Neural crest cell (in vitro differentiated cells): ENCODE measurements at regions not wholly inside any gene's neighbourhood (a gene's known extent, or its start where the extent isn't known, plus 50 kb on each side); places are given as distances from the start of the nearest gene placed in this dataset.

Experiments
- DNase-seq: peaks from one replicate; pipeline ENCODE4 v3.0.0; 2021; ENCODE audit warnings: low read depth, mixed read lengths, low spot score
- H3K27ac Mint-ChIP-seq: one replicate; pipeline ENCODE4 v1.8.0; 2021; ENCODE audit warnings: mild to moderate bottlenecking, mixed read lengths; ENCODE audit not compliant: unreplicated experiment
- H3K27me3 Mint-ChIP-seq: 2 replicates; pipeline ENCODE4 v1.8.0; 2021; ENCODE audit warnings: low read depth, mild to moderate bottlenecking, mixed read lengths
- H3K36me3 Mint-ChIP-seq: 2 replicates; pipeline ENCODE4 v1.8.0; 2021; ENCODE audit warnings: low read depth, mild to moderate bottlenecking, mixed read lengths
- H3K4me1 Mint-ChIP-seq: 2 replicates; pipeline ENCODE4 v1.8.0; 2021; ENCODE audit warnings: mixed read lengths
- H3K4me3 Mint-ChIP-seq: one replicate; pipeline ENCODE4 v1.8.0; 2021; ENCODE audit warnings: mild to moderate bottlenecking, mixed read lengths
- H3K9me3 Mint-ChIP-seq: 2 replicates; pipeline ENCODE4 v1.8.0; 2021; ENCODE audit warnings: mixed read lengths
- TF ChIP-seq, protein P1 (sequence below): fragments of 200-600 bp; sonication (generic); conservative IDR thresholded peaks from 2 replicates; pipeline ENCODE4 v1.5.0; 2021; ENCODE audit warnings: antibody characterized with exemption, mild to moderate bottlenecking

DNA sequence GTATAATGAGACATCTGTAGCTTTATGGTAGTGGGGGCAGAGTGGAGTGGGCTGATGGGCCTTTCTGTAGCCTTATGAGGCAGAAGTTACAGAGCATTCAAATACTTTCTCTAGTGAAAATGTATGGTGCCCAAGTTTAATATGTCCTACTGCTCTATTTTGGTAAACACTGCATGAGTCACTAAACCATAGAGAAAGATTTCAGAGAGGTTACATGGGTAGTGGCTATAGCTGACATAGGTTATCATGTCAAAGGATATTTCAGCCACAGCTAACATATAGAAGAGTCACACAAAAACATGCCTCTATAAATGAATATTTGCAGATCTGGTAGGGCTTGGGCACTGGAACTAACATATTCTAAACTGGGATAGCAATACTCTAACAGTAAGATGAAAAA is 212.4 kb upstream of the USP25 start:
- Mint-ChIP-seq H3K9me3 (peaks cover 2% of the 10 kb centered on the region), H3K4me3 (no peak overlapping the region), H3K4me1 (no peaks in the 10 kb centered on the region), H3K27me3 (no peaks in the 10 kb centered on the region), H3K27ac (no peak overlapping the region), H3K36me3 (no peaks in the 10 kb centered on the region)
- DNase-seq, result no peak
- TF ChIP-seq, protein P1, sequence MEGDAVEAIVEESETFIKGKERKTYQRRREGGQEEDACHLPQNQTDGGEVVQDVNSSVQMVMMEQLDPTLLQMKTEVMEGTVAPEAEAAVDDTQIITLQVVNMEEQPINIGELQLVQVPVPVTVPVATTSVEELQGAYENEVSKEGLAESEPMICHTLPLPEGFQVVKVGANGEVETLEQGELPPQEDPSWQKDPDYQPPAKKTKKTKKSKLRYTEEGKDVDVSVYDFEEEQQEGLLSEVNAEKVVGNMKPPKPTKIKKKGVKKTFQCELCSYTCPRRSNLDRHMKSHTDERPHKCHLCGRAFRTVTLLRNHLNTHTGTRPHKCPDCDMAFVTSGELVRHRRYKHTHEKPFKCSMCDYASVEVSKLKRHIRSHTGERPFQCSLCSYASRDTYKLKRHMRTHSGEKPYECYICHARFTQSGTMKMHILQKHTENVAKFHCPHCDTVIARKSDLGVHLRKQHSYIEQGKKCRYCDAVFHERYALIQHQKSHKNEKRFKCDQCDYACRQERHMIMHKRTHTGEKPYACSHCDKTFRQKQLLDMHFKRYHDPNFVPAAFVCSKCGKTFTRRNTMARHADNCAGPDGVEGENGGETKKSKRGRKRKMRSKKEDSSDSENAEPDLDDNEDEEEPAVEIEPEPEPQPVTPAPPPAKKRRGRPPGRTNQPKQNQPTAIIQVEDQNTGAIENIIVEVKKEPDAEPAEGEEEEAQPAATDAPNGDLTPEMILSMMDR, result no peak

DNA sequence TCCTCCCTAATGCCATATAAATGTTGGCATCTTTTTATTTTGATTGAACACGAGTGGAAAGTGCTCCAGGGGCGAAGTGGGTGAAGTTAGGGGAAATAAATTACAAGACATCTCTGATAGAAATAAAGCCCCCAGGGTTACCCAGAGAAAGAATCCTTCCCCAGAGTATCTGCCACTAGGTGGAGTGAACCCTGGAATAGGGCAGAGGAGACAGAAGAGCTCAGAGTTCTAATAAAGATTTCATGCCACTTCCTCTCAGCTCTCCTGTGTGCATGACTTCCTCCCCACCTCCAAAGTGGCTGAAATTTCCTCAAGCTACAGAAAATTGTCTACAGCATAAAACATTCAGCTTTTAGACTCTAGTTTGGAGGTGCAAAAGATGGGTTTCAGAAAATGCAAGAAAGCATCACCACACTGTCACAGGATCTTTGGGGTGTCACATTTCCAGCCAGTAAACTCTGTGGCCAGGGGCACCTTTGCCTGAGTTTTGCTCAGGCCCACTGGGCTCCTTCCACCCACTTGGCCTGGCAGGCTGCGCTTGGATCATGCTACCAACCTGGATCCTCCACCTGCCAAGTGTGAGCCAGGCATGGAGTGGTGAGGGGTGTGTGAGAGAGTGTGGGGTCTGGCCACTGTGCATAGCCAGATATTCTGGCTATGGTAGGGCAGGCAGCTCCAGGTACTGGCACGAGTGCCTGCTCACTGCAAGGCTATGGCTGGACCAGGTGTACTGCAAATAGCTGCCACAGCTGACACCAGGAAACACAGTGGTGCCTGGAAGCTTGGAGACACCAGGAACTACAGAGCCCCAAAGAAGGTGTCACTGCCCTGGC is 208.8 kb upstream of the USP25 start:
- Mint-ChIP-seq H3K4me1 (no peaks in the 10 kb centered on the region), H3K27ac (no peak overlapping the region), H3K4me3 (no peak overlapping the region), H3K27me3 (no peaks in the 10 kb centered on the region), H3K9me3 (peaks cover 4% of the 10 kb centered on the region), H3K36me3 (no peaks in the 10 kb centered on the region)
- TF ChIP-seq, protein P1, result peak; percentile 42
- no peak for DNase-seq

DNA sequence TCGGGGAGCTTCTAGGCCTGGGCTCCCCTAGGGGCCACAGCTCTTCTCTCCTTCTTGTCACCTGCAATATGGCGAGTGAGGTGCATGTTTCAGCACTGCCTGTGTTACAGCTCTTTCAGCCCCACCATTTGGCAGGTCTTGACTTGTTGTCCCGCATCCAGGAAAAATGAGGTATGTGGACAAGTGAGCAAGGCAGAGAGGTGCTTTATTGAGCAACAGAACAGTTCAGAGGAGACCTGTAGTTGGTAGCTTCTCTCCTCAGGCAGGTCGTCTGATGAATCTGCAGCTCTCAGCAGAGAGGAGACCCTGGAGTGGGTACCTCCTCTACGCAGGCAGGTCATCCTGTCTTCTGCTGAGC is 208.2 kb upstream of the USP25 start:
- Mint-ChIP-seq H3K4me1 (no peaks in the 10 kb centered on the region), H3K9me3 (peaks cover 4% of the 10 kb centered on the region), H3K27me3 (no peaks in the 10 kb centered on the region), H3K4me3 (no peak overlapping the region), H3K27ac (no peak overlapping the region), H3K36me3 (no peaks in the 10 kb centered on the region)
- no peak for DNase-seq
- TF ChIP-seq, protein P1, result no peak

DNA sequence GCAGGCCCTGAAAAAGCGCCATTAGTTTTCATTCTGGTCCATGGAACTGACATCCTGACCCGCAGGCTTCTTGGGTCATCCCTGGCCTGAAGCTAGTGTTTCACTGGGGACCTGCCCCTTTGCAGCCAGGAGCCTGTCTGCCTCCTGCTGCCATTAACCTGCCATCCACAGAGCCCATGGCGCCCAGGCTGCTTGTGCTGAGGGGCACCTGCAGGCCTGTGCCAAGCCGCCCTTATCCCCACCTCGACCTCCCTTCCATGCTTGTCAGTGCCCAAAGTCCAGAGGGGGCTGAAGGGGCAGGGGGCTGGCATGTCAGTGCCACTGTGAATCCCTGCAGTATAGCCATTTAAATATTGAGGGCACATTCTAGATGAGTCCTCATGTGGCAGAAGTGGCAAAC is 207.6 kb upstream of the USP25 start:
- Mint-ChIP-seq H3K27me3 (no peaks in the 10 kb centered on the region), H3K27ac (no peak overlapping the region), H3K4me3 (no peak overlapping the region), H3K4me1 (no peaks in the 10 kb centered on the region), H3K9me3 (peaks cover 4% of the 10 kb centered on the region), H3K36me3 (no peaks in the 10 kb centered on the region)
- no peak for DNase-seq
- TF ChIP-seq, protein P1, result no peak

DNA sequence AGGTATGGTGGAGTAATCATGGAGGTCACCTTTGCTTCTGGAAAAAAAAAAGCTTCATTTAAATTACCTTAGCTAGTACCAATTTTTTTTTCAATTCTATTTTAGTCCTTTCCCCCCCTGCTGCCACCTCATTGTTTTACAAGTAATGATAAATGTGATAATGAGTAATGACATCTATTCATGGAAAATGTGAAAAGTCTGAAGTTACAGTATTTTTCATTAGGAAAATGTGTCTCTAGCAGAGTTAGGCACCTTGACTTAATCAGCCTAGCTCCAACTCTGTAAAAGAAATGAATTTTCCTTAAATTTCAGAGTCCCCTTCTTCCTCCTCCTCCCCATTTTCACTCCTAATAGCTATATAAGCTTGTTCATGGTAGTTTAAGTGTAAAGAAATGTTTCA is 204.9 kb upstream of the USP25 start:
- no peak for DNase-seq
- no peaks in the 10 kb centered on the region for H3K4me1 Mint-ChIP-seq
- H3K27me3 Mint-ChIP-seq, result no peaks in the 10 kb centered on the region
- H3K36me3 Mint-ChIP-seq, result no peaks in the 10 kb centered on the region
- TF ChIP-seq, protein P1, result no peak
- no peak overlapping the region for H3K4me3 Mint-ChIP-seq
- peaks cover 3% of the 10 kb centered on the region for H3K9me3 Mint-ChIP-seq
- no peak overlapping the region for H3K27ac Mint-ChIP-seq
